Fibroblast of the aortic adventitia (primary cell): ENCODE measurements at regions not wholly inside any gene's neighbourhood (a gene's known extent, or its start where the extent isn't known, plus 50 kb on each side); places are given as distances from the start of the nearest gene placed in this dataset.
"Not testable (repeated sequence)": the region's sequence is repeated elsewhere in the genome, so short reads cannot be mapped to it uniquely, and the experiment has no call there.

Experiments
- DNase-seq: peaks from one replicate; pipeline ENCODE4 v3.0.0-alpha.2; 2010; ENCODE audit warnings: low read depth
- H3K4me3 ChIP-seq: 2 replicates; pipeline ENCODE4 v1.5.1; 2011; ENCODE audit warnings: low read depth, mild to moderate bottlenecking, control low read depth, low read length, moderate library complexity
- TF ChIP-seq, protein P1 (sequence below): IDR thresholded peaks from 2 replicates; pipeline ENCODE4 v1.5.1; 2011; ENCODE audit warnings: mild to moderate bottlenecking, low read length, control low read depth, inconsistent platforms; ENCODE audit not compliant: insufficient read depth

DNA sequence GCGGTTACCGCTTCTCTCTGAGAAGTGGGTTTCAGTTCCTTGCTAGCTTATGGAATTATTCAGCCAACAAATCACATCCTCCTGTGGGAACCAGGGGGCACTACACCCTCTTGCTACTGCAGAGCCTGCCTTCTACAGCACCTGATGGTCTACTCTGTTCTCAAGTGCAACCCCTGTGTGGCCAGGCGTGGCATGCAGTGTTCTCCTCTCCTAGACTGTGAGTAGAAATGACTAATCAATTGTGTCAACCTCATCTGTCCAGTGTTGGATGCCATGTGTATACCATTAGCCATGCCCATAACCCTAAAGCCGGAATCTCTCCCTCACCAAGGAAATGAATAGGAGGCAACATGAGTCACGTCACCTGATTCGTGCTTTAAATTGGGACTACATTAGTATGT, 117.2 kb upstream of the LIFR start:
- TF ChIP-seq, protein P1, sequence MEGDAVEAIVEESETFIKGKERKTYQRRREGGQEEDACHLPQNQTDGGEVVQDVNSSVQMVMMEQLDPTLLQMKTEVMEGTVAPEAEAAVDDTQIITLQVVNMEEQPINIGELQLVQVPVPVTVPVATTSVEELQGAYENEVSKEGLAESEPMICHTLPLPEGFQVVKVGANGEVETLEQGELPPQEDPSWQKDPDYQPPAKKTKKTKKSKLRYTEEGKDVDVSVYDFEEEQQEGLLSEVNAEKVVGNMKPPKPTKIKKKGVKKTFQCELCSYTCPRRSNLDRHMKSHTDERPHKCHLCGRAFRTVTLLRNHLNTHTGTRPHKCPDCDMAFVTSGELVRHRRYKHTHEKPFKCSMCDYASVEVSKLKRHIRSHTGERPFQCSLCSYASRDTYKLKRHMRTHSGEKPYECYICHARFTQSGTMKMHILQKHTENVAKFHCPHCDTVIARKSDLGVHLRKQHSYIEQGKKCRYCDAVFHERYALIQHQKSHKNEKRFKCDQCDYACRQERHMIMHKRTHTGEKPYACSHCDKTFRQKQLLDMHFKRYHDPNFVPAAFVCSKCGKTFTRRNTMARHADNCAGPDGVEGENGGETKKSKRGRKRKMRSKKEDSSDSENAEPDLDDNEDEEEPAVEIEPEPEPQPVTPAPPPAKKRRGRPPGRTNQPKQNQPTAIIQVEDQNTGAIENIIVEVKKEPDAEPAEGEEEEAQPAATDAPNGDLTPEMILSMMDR: no peak
- no peak for DNase-seq

DNA sequence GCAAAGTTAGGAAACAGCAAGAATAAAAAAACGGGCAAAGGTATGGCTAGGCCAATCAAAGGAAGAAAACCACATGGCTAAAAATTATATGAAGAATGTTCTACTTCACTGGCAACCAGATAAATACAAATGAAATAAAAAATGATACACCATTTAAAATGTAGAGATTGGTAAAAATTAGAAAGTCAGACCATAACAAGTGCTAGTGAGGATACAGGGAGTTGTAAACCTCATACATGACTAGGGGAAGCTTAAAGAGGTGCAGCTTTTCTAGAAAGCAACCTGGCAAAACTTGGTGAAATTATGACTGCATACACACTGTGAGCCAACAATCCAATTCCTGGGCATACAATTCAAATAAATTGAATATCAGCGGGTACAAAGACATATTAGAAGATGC, 119.0 kb upstream of the LIFR start:
- DNase-seq: no peak
- TF ChIP-seq, protein P1: no peak
- no peak overlapping the region for H3K4me3 ChIP-seq

More for the DNA sequence above, 117.2 kb upstream of the LIFR start:
- no peak overlapping the region for H3K4me3 ChIP-seq

DNA sequence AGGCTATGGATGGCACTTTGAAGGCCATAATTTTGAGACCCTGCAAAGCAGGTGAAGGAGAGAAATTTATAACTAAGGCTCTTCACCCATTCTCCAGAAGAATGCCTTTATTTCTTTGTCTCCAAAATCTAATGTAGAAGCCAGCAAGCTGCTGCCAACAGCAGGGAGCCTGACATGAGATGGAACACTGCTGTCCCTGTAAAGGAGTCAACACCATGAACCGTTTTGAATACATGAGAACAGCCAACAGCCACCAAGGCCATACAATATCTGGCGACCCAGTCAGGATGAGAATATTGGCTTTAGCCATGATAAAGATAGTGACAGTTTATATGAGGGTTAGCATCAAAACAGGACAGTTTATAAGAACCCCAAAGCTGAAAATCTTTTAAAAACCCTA, 121.2 kb upstream of the LIFR start:
- TF ChIP-seq, protein P1: no peak
- H3K4me3 ChIP-seq: no peak overlapping the region
- DNase-seq: no peak

DNA sequence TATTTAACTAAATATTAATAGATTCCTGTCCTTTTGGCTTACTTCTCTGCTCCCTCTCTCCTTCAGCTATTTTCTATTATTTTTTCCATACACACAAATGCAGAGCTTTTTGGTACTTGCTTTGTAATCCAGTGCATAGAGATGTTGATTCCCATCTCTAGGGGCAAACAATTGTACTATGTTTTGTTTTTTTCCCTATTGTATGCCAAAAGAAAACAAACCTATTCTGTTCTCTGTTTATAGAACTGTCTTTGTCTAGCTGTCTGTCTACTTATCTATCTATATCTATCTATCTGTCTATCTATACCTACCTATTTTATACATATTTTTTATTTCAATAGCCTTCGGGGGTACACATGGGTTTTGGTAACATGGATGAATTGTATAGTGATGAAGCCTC, 121.6 kb upstream of the LIFR start:
- H3K4me3 ChIP-seq: no peak overlapping the region
- no peak for DNase-seq
- TF ChIP-seq, protein P1: no peak

DNA sequence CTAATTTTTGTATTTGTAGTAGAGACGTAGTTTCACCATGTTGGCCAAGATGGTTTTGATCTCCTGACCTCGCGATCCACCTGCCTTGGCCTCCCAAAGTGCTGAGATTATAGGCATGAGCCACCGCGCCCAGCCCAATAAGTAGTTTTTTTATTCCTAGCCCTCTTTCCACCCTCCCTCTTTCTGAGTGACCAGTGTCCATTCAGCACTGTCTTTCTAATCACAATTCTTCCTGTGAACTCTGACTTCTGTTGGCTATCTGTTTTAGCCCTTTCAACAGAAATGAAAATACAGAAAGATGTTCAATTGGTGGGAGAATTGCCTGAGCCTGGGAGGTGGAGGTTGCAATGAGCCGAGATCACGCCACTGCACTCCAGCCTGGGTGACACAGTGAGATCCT, 122.3 kb upstream of the LIFR start:
- not testable (repeated sequence) for H3K4me3 ChIP-seq, DNase-seq

DNA sequence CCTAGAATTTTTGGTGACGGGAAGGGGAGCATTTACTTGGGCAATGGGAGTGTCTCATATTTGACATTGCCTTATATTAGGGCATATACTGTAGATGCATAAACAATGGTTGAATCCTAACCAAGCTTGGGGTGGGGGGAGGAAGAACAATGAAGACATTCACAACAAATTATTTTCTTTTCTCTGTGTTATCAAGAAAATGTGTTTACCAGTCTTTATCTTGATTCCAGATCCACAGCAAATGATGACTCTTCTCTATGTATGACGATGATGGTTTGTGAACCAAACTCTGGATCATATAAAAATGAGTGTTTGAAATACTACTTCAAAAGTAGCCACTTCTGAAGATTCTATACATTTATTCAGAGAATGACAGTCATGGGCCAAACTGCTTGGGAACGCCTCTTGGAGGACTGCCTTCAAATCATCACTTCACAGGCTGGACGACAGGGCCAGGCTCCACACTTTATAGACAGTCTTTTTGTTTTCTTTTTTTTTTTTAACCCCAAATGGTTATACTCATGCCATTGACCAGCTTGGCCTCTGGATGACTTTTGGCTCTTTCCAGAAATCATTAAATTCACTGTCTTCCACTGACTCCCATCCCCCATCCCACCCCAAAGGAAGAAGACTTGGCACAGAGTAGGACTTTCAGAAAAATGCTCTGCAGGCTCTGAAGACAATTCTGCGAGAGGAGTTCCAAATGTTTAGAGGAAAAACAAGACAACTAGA, 123.8 kb upstream of the LIFR start:
- H3K4me3 ChIP-seq: no peak overlapping the region
- TF ChIP-seq, protein P1: no peak
- no peak for DNase-seq

DNA sequence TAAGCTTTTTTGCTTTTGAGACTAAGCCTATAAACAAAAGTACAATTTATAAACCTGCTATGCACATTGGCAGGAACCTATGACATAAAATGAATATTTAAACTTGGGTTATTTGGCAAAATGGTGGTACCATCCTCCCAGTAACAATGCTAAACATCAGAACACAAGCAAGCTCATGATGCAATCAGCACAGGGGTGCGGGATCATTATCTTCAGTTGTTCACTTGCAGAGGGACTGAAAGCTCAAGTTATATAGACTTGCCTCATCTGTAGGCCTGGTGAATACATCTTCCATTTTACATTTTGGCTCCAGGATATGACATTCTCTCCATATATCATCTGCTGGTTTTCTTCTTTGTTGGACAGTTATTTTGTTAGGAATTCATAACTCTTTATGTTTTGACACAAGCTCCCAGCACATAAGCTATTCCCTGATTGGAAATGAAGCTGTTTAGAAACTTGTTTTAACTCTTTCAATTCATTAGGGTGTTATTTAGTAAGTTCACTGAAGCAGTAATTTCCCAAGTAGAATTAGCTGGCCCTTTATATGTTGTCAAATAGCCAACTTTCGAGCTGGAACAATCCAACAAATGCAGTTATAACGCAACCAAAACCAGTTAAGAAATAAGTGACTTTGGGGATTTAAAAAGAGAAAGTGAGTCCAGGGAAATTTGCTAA, 124.7 kb upstream of the LIFR start:
- no peak overlapping the region for H3K4me3 ChIP-seq
- TF ChIP-seq, protein P1: no peak
- peak; percentile 36 for DNase-seq
